ENCODE measurements at regions not wholly inside any gene's neighbourhood (a gene's known extent, or its start where the extent isn't known, plus 50 kb on each side); places are given as distances from the start of the nearest gene placed in this dataset.

- TF ChIP-seq POLR2A (IDR thresholded peaks at IDR 0.05): no peak
- TF ChIP-seq, protein P1, sequence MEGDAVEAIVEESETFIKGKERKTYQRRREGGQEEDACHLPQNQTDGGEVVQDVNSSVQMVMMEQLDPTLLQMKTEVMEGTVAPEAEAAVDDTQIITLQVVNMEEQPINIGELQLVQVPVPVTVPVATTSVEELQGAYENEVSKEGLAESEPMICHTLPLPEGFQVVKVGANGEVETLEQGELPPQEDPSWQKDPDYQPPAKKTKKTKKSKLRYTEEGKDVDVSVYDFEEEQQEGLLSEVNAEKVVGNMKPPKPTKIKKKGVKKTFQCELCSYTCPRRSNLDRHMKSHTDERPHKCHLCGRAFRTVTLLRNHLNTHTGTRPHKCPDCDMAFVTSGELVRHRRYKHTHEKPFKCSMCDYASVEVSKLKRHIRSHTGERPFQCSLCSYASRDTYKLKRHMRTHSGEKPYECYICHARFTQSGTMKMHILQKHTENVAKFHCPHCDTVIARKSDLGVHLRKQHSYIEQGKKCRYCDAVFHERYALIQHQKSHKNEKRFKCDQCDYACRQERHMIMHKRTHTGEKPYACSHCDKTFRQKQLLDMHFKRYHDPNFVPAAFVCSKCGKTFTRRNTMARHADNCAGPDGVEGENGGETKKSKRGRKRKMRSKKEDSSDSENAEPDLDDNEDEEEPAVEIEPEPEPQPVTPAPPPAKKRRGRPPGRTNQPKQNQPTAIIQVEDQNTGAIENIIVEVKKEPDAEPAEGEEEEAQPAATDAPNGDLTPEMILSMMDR (IDR thresholded peaks at IDR 0.05): no peak
Observed at GRCh38 chr4:72690771-72691170, 121.8 kb upstream of the ADAMTS3 start.

Data from Peyer's patch (tissue), 4 donors.